B cell (primary cell): ENCODE measurements at regions not wholly inside any gene's neighbourhood (a gene's known extent, or its start where the extent isn't known, plus 50 kb on each side); places are given as distances from the start of the nearest gene placed in this dataset.

Experiments used
- ATAC-seq: fragments of 200-7000 bp; cut with Tn5 transposase; one replicate; pipeline ENCODE4 v1.10.0; 2021; ENCODE audit warnings: low read depth, mild to moderate bottlenecking, moderate number of reproducible peaks, moderate library complexity
- CTCF ChIA-PET: fragments of 350-600 bp; sonication (Branson Sonifier 250); formaldehyde crosslinking; loops from one replicate; lab custom pipeline; 2021; ENCODE audit warnings: antibody characterized with exemption, inconsistent platforms; lab: Charles Lee
- POLR2A ChIA-PET: fragments of 350-600 bp; sonication (Branson Sonifier 250); formaldehyde crosslinking; loops from one replicate; lab custom pipeline; 2021; ENCODE audit warnings: antibody characterized with exemption; lab: Charles Lee
- DNase-seq: peaks from one replicate; pipeline ENCODE4 v3.0.0; 2013
- H2AFZ ChIP-seq: 2 replicates; pipeline ENCODE4 v1.6.1; 2012; ENCODE audit warnings: mild to moderate bottlenecking, low read depth, low read length; ENCODE audit not compliant: insufficient read depth, poor library complexity, severe bottlenecking
- H3K27ac ChIP-seq, 2 donors: 1 replicate in 1 of 2; 2 replicates in 1 of 2; pipeline ENCODE4 v1.5.1; 2012 to 2013; ENCODE audit warnings: low read length in 2 of 2, mild to moderate bottlenecking in 2 of 2, moderate library complexity in 1 of 2
- H3K27me3 ChIP-seq, 4 experiments: fragments of 200-600 bp in 1 of 4; sonication (generic) in 1 of 4; replicated peaks in 1 of 4; 1 replicate in 2 of 4; 2 replicates in 2 of 4; pipeline versions ENCODE4 v1.6.1 to v1.7.0; 2013 to 2016; ENCODE audit warnings: low read length in 3 of 4, mild to moderate bottlenecking in 2 of 4, mixed read lengths in 1 of 4, moderate library complexity in 1 of 4; ENCODE audit not compliant: insufficient read depth in 4 of 4, control insufficient read depth in 3 of 4; ENCODE audit errors: control extremely low read depth in 1 of 4
- H3K36me3 ChIP-seq, 2 experiments: replicated peaks in 1 of 2; 1 replicate in 1 of 2; 2 replicates in 1 of 2; pipeline versions ENCODE4 v1.6.1 to v1.7.1; 2013; ENCODE audit warnings: low read length in 1 of 2; ENCODE audit not compliant: insufficient read depth in 2 of 2, control insufficient read depth in 1 of 2; ENCODE audit errors: control extremely low read depth in 1 of 2, extremely low read depth in 1 of 2
- H3K4me1 ChIP-seq, 2 donors: fragments of 200-600 bp in 1 of 2; sonication (generic) in 1 of 2; 1 replicate in 1 of 2; 2 replicates in 1 of 2; pipeline versions ENCODE4 v1.5.1 to v1.6.1; 2013 to 2017; ENCODE audit warnings: low read length in 2 of 2; ENCODE audit not compliant: control insufficient read depth in 2 of 2, insufficient read depth in 2 of 2
- H3K4me2 ChIP-seq: replicated peaks from 2 replicates; pipeline ENCODE3; 2012; ENCODE audit warnings: mild to moderate bottlenecking, low read depth, low read length; ENCODE audit not compliant: poor library complexity, severe bottlenecking
- H3K4me3 ChIP-seq, 5 experiments: fragments of 200-600 bp in 1 of 5; sonication (generic) in 1 of 5; 1 replicate in 3 of 5; 2 replicates in 2 of 5; pipeline versions ENCODE4 v1.5.1 to v1.7.0; 2011 to 2016; ENCODE audit warnings: low read length in 4 of 5, mild to moderate bottlenecking in 4 of 5, low read depth in 2 of 5, control low read depth in 1 of 5, moderate library complexity in 1 of 5; ENCODE audit not compliant: insufficient read depth in 1 of 5; ENCODE audit errors: control extremely low read depth in 1 of 5, extremely low read depth in 1 of 5
- H3K79me2 ChIP-seq: fragments of 200-600 bp; sonication (generic); one replicate; pipeline ENCODE4 v1.6.0; 2016; ENCODE audit warnings: low read length; ENCODE audit not compliant: control insufficient read depth, insufficient read depth
- H3K9ac ChIP-seq: fragments of 200-600 bp; sonication (generic); 2 replicates; pipeline ENCODE4 v1.6.1; 2017; ENCODE audit warnings: mild to moderate bottlenecking, low read length, moderate library complexity
- H3K9me3 ChIP-seq, 3 donors: one replicate each; pipeline versions ENCODE4 v1.6.1 to v1.7.1; 2013; ENCODE audit warnings: low read length in 2 of 3; ENCODE audit not compliant: control insufficient read depth in 2 of 3, insufficient read depth in 1 of 3; ENCODE audit errors: control extremely low read depth in 1 of 3
- H4K20me1 ChIP-seq: 2 replicates; pipeline ENCODE4 v1.6.0; 2012; ENCODE audit warnings: mild to moderate bottlenecking, low read length; ENCODE audit not compliant: insufficient read depth, control insufficient read depth, poor library complexity, severe bottlenecking
- H3K27ac Mint-ChIP-seq: one replicate; pipeline ENCODE4 v1.8.0; 2021; ENCODE audit warnings: mixed read lengths
- H3K27me3 Mint-ChIP-seq: one replicate; pipeline ENCODE4 v1.8.0; 2021; ENCODE audit warnings: mixed read lengths
- H3K4me1 Mint-ChIP-seq: one replicate; pipeline ENCODE4 v1.8.0; 2021; ENCODE audit warnings: mixed read lengths
- H3K4me3 Mint-ChIP-seq: one replicate; pipeline ENCODE4 v1.8.0; 2021; ENCODE audit warnings: mixed read lengths
- H3K9me3 Mint-ChIP-seq: one replicate; pipeline ENCODE4 v1.8.0; 2022; ENCODE audit warnings: mixed read lengths; ENCODE audit not compliant: insufficient read depth
- EZH2 ChIP-seq: IDR thresholded peaks from 2 replicates; pipeline ENCODE4 v1.6.1; 2012; ENCODE audit warnings: borderline replicate concordance, low read depth, mild to moderate bottlenecking, moderate library complexity, low read length; ENCODE audit not compliant: insufficient read depth, poor library complexity, severe bottlenecking
- WGBS: methylation state at CpG from one replicate; pipeline ENCODE4 v1.1.5; 2013; ENCODE audit warnings: missing lambda C conversion rate; ENCODE audit not compliant: insufficient coverage; 5-methylcytosine and 5-hydroxymethylcytosine counted together
- intact Hi-C: fragments of 100-400 bp; cut with micrococcal nuclease; formaldehyde crosslinking; loops from one replicate; pipeline ENCODE4 v1.10.0; 2022
- TF ChIP-seq, protein P1 (sequence below): fragments of 200-600 bp; IDR thresholded peaks from one replicate; pipeline ENCODE4 v1.8.0; 2022; ENCODE audit warnings: antibody characterized with exemption, mild to moderate bottlenecking

DNA sequence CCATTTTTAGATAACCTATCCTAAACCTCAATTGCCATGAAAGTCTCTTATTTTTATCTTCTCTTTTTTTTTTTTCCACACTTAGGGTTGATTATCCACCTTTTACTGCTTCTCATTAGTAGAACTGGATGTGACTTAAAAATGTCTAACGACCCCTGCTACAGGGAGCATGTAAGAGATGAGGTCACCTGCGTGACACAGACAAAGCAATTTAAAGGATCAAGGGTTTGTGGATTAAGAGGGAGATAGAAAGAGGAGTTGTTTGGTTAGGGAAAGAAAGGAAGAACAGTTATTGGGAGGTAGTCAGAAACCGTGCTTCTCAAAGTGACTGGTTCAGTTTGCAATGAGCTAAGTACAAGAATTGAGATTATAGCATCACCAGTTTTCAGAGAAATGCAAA is 239.1 kb downstream of the ALX1 start:
- DNase-seq (no peak), ATAC-seq (no peak)
- Histone ChIP-seq H3K9ac (no peak overlapping the region), H3K4me1 (no peaks in the 10 kb centered on the region), H3K27me3 (no peaks in the 10 kb centered on the region), H3K36me3 (no peaks in the 10 kb centered on the region), H3K9me3 (no peaks in the 10 kb centered on the region), H4K20me1 (no peaks in the 10 kb centered on the region), H3K79me2 (no peaks in the 10 kb centered on the region), H2AFZ (no peak overlapping the region), H3K4me3 (no peak overlapping the region), H3K27ac (no peak overlapping the region), H3K4me2 (no peak overlapping the region)
- Mint-ChIP-seq H3K27me3 (no peaks in the 10 kb centered on the region), H3K4me3 (no peak overlapping the region), H3K9me3 (no peaks in the 10 kb centered on the region), H3K27ac (no peak overlapping the region), H3K4me1 (no peaks in the 10 kb centered on the region)
- POLR2A ChIA-PET: no interaction called here
- 100% methylated on average over 1 of the region's 3 CpGs for WGBS
- intact Hi-C loops: no loop called here
- CTCF ChIA-PET: no interaction called here
- TF ChIP-seq, protein P1, sequence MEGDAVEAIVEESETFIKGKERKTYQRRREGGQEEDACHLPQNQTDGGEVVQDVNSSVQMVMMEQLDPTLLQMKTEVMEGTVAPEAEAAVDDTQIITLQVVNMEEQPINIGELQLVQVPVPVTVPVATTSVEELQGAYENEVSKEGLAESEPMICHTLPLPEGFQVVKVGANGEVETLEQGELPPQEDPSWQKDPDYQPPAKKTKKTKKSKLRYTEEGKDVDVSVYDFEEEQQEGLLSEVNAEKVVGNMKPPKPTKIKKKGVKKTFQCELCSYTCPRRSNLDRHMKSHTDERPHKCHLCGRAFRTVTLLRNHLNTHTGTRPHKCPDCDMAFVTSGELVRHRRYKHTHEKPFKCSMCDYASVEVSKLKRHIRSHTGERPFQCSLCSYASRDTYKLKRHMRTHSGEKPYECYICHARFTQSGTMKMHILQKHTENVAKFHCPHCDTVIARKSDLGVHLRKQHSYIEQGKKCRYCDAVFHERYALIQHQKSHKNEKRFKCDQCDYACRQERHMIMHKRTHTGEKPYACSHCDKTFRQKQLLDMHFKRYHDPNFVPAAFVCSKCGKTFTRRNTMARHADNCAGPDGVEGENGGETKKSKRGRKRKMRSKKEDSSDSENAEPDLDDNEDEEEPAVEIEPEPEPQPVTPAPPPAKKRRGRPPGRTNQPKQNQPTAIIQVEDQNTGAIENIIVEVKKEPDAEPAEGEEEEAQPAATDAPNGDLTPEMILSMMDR: no peak

DNA sequence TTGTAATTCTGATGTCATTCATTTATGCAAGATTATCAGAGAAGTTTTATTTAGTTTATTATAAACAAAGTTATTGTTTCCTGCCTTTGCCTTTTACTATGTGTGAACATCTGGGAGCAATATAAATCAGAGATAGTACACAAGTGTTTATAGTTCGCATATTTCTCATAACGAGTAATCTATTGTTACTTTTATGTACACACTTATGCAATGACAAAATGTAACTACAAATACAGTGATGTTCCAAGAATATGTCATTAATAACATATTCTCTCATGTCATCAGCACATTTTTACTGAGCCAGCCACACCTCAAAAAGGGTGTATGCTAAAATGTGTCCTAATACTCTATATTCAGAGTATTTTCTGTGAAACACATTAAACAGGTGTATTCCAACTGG is 243.2 kb downstream of the ALX1 start:
- Histone ChIP-seq H3K4me1 (peaks cover 6 to 17% of the 10 kb centered on the region in 2 donors), H3K4me3 (no peak overlapping the region), H3K9me3 (no peaks in the 10 kb centered on the region), H3K4me2 (no peak overlapping the region), H3K36me3 (no peaks in the 10 kb centered on the region), H3K27ac (no peak overlapping the region), H4K20me1 (no peaks in the 10 kb centered on the region), H3K79me2 (no peaks in the 10 kb centered on the region), H3K27me3 (no peaks in the 10 kb centered on the region), H2AFZ (no peak overlapping the region), H3K9ac (no peak overlapping the region)
- Mint-ChIP-seq H3K9me3 (no peaks in the 10 kb centered on the region), H3K27ac (no peak overlapping the region), H3K4me1 (peaks cover 11% of the 10 kb centered on the region), H3K4me3 (no peak overlapping the region), H3K27me3 (no peaks in the 10 kb centered on the region)
- CTCF ChIA-PET: no interaction called here
- DNase-seq (no peak), ATAC-seq (no peak)
- POLR2A ChIA-PET: no interaction called here
- WGBS: no CpG with 5 or more reads among the region's 2 CpGs
- TF ChIP-seq, protein P1: no peak
- TF ChIP-seq EZH2: no peak
- intact Hi-C loops: no loop called here
